ENCODE measurements at regions not wholly inside any gene's neighbourhood (a gene's known extent, or its start where the extent isn't known, plus 50 kb on each side); places are given as distances from the start of the nearest gene placed in this dataset.

GRCh38 chr9:75699625-75700251 is 190.7 kb upstream of the PCSK5 start:
- Histone ChIP-seq H2BK120ac (ENCODE audit: low read depth, low read length) (no peak overlapping the region), H3K18ac (ENCODE audit: low read length) (no peak overlapping the region), H3K9ac (ENCODE audit: low read length) (no peak overlapping the region), H4K5ac (ENCODE audit: low read length) (no peak overlapping the region), H3K4me1 (ENCODE audit: control insufficient read depth, low read depth, low read length) (no peaks in the 10 kb centered on the region), H3K23ac (ENCODE audit: low read length) (no peak overlapping the region), H3K27ac (ENCODE audit: low read depth, low read length) (no peak overlapping the region), H3K4ac (ENCODE audit: low read depth, low read length) (no peak overlapping the region), H3K4me2 (ENCODE audit: low read length) (no peak overlapping the region), H3K79me2 (ENCODE audit: control insufficient read depth, insufficient read depth, low read length) (no peaks in the 10 kb centered on the region), H3K79me1 (ENCODE audit: low read length) (no peaks in the 10 kb centered on the region), H3K36me3 (ENCODE audit: control insufficient read depth, insufficient read depth, low read length) (no peaks in the 10 kb centered on the region), H3K4me3 (ENCODE audit: low read length) (no peak overlapping the region), H2BK5ac (ENCODE audit: low read length) (no peak overlapping the region), H2BK15ac (replicated peaks; ENCODE audit: low read depth) (no peak overlapping the region), H4K8ac (ENCODE audit: low read depth, low read length) (no peak overlapping the region), H2AK5ac (ENCODE audit: low read length) (no peak overlapping the region), H3K56ac (ENCODE audit: low read length) (no peak overlapping the region), H3K27me3 (ENCODE audit: insufficient read depth, low read length, poor library complexity) (no peaks in the 10 kb centered on the region)
- no CpG with 5 or more reads among the region's 1 CpG for WGBS (ENCODE audit: extremely low coverage, insufficient coverage, low lambda C conversion rate)
- DNase-seq = no peak

GRCh38 chr9:75700252-75700640 is 190.2 kb upstream of the PCSK5 start:
- no peak overlapping the region for H2BK15ac ChIP-seq (replicated peaks; ENCODE audit: low read depth)
- H2AK5ac ChIP-seq (ENCODE audit: low read length) = no peak overlapping the region
- H4K5ac ChIP-seq (ENCODE audit: low read length) = no peak overlapping the region
- no peaks in the 10 kb centered on the region for H3K79me2 ChIP-seq (ENCODE audit: control insufficient read depth, insufficient read depth, low read length)
- no peak overlapping the region for H3K4ac ChIP-seq (ENCODE audit: low read depth, low read length)
- H3K36me3 ChIP-seq (ENCODE audit: control insufficient read depth, insufficient read depth, low read length) = no peaks in the 10 kb centered on the region
- H4K8ac ChIP-seq (ENCODE audit: low read depth, low read length) = no peak overlapping the region
- no peak overlapping the region for H2BK5ac ChIP-seq (ENCODE audit: low read length)
- H3K18ac ChIP-seq (ENCODE audit: low read length) = no peak overlapping the region
- no peak overlapping the region for H3K56ac ChIP-seq (ENCODE audit: low read length)
- no peak overlapping the region for H3K9ac ChIP-seq (ENCODE audit: low read length)
- no peaks in the 10 kb centered on the region for H3K4me1 ChIP-seq (ENCODE audit: control insufficient read depth, low read depth, low read length)
- H3K23ac ChIP-seq (ENCODE audit: low read length) = no peak overlapping the region
- no peaks in the 10 kb centered on the region for H3K27me3 ChIP-seq (ENCODE audit: insufficient read depth, low read length, poor library complexity)
- no peak overlapping the region for H3K27ac ChIP-seq (ENCODE audit: low read depth, low read length)
- H3K4me2 ChIP-seq (ENCODE audit: low read length) = no peak overlapping the region
- DNase-seq = no peak
- H2BK120ac ChIP-seq (ENCODE audit: low read depth, low read length) = no peak overlapping the region
- no CpG with 5 or more reads among the region's 1 CpG for WGBS (ENCODE audit: extremely low coverage, insufficient coverage, low lambda C conversion rate)
- no peaks in the 10 kb centered on the region for H3K79me1 ChIP-seq (ENCODE audit: low read length)
- no peak overlapping the region for H3K4me3 ChIP-seq (ENCODE audit: low read length)

GRCh38 chr9:75707191-75707590 is 183.3 kb upstream of the PCSK5 start:
- no peak overlapping the region for H3K27ac ChIP-seq (ENCODE audit: low read depth, low read length)
- no peak overlapping the region for H2BK15ac ChIP-seq (replicated peaks; ENCODE audit: low read depth)
- H3K36me3 ChIP-seq (ENCODE audit: control insufficient read depth, insufficient read depth, low read length) = no peaks in the 10 kb centered on the region
- H2BK5ac ChIP-seq (ENCODE audit: low read length) = no peak overlapping the region
- no peak overlapping the region for H4K5ac ChIP-seq (ENCODE audit: low read length)
- no peak overlapping the region for H2AK5ac ChIP-seq (ENCODE audit: low read length)
- no peak overlapping the region for H3K9ac ChIP-seq (ENCODE audit: low read length)
- no peak overlapping the region for H2BK120ac ChIP-seq (ENCODE audit: low read depth, low read length)
- H3K23ac ChIP-seq (ENCODE audit: low read length) = no peak overlapping the region
- DNase-seq = no peak
- H3K79me2 ChIP-seq (ENCODE audit: control insufficient read depth, insufficient read depth, low read length) = no peaks in the 10 kb centered on the region
- H3K4me1 ChIP-seq (ENCODE audit: control insufficient read depth, low read depth, low read length) = no peaks in the 10 kb centered on the region
- no CpG with 5 or more reads among the region's 2 CpGs for WGBS (ENCODE audit: extremely low coverage, insufficient coverage, low lambda C conversion rate)
- H3K56ac ChIP-seq (ENCODE audit: low read length) = no peak overlapping the region
- no peaks in the 10 kb centered on the region for H3K79me1 ChIP-seq (ENCODE audit: low read length)
- H4K8ac ChIP-seq (ENCODE audit: low read depth, low read length) = no peak overlapping the region
- no peak overlapping the region for H3K18ac ChIP-seq (ENCODE audit: low read length)
- H3K4me2 ChIP-seq (ENCODE audit: low read length) = no peak overlapping the region
- H3K4ac ChIP-seq (ENCODE audit: low read depth, low read length) = no peak overlapping the region
- no peaks in the 10 kb centered on the region for H3K27me3 ChIP-seq (ENCODE audit: insufficient read depth, low read length, poor library complexity)
- no peak overlapping the region for H3K4me3 ChIP-seq (ENCODE audit: low read length)

- no peaks in the 10 kb centered on the region for H3K79me2 ChIP-seq (ENCODE audit: control insufficient read depth, insufficient read depth, low read length)
Observed at GRCh38 chr9:75709698-75710097, 180.8 kb upstream of the PCSK5 start.

GRCh38 chr9:75712700-75713099 is 177.8 kb upstream of the PCSK5 start:
- H3K27me3 ChIP-seq (ENCODE audit: insufficient read depth, low read length, poor library complexity) = no peaks in the 10 kb centered on the region
- no peaks in the 10 kb centered on the region for H3K36me3 ChIP-seq (ENCODE audit: control insufficient read depth, insufficient read depth, low read length)
- no peak overlapping the region for H3K56ac ChIP-seq (ENCODE audit: low read length)
- H3K4me2 ChIP-seq (ENCODE audit: low read length) = no peak overlapping the region
- H3K4ac ChIP-seq (ENCODE audit: low read depth, low read length) = no peak overlapping the region
- H2BK5ac ChIP-seq (ENCODE audit: low read length) = no peak overlapping the region
- no peak overlapping the region for H3K9ac ChIP-seq (ENCODE audit: low read length)
- no peak overlapping the region for H2AK5ac ChIP-seq (ENCODE audit: low read length)
- H4K8ac ChIP-seq (ENCODE audit: low read depth, low read length) = no peak overlapping the region
- no peaks in the 10 kb centered on the region for H3K79me2 ChIP-seq (ENCODE audit: control insufficient read depth, insufficient read depth, low read length)
- no peak overlapping the region for H3K18ac ChIP-seq (ENCODE audit: low read length)
- H3K4me1 ChIP-seq (ENCODE audit: control insufficient read depth, low read depth, low read length) = no peaks in the 10 kb centered on the region
- DNase-seq = no peak
- H3K27ac ChIP-seq (ENCODE audit: low read depth, low read length) = no peak overlapping the region
- no peaks in the 10 kb centered on the region for H3K79me1 ChIP-seq (ENCODE audit: low read length)
- no peak overlapping the region for H3K23ac ChIP-seq (ENCODE audit: low read length)
- H3K4me3 ChIP-seq (ENCODE audit: low read length) = no peak overlapping the region
- no peak overlapping the region for H2BK15ac ChIP-seq (replicated peaks; ENCODE audit: low read depth)
- no peak overlapping the region for H2BK120ac ChIP-seq (ENCODE audit: low read depth, low read length)
- H4K5ac ChIP-seq (ENCODE audit: low read length) = no peak overlapping the region

More at GRCh38 chr9:75709698-75710097, 180.8 kb upstream of the PCSK5 start:
- H3K4ac ChIP-seq (ENCODE audit: low read depth, low read length) = no peak overlapping the region
- no peak overlapping the region for H4K8ac ChIP-seq (ENCODE audit: low read depth, low read length)
- H3K23ac ChIP-seq (ENCODE audit: low read length) = no peak overlapping the region
- H3K4me1 ChIP-seq (ENCODE audit: control insufficient read depth, low read depth, low read length) = no peaks in the 10 kb centered on the region
- H3K56ac ChIP-seq (ENCODE audit: low read length) = no peak overlapping the region
- no peak overlapping the region for H2BK5ac ChIP-seq (ENCODE audit: low read length)
- no peak overlapping the region for H3K4me2 ChIP-seq (ENCODE audit: low read length)
- no peak overlapping the region for H2BK120ac ChIP-seq (ENCODE audit: low read depth, low read length)
- H3K18ac ChIP-seq (ENCODE audit: low read length) = no peak overlapping the region
- H3K27me3 ChIP-seq (ENCODE audit: insufficient read depth, low read length, poor library complexity) = no peaks in the 10 kb centered on the region
- no peak overlapping the region for H3K27ac ChIP-seq (ENCODE audit: low read depth, low read length)
- H2AK5ac ChIP-seq (ENCODE audit: low read length) = no peak overlapping the region
- no peak overlapping the region for H2BK15ac ChIP-seq (replicated peaks; ENCODE audit: low read depth)
- H3K9ac ChIP-seq (ENCODE audit: low read length) = no peak overlapping the region
- WGBS (ENCODE audit: extremely low coverage, insufficient coverage, low lambda C conversion rate) = no CpG with 5 or more reads among the region's 2 CpGs
- DNase-seq = no peak
- no peaks in the 10 kb centered on the region for H3K36me3 ChIP-seq (ENCODE audit: control insufficient read depth, insufficient read depth, low read length)
- no peaks in the 10 kb centered on the region for H3K79me1 ChIP-seq (ENCODE audit: low read length)
- H4K5ac ChIP-seq (ENCODE audit: low read length) = no peak overlapping the region
- H3K4me3 ChIP-seq (ENCODE audit: low read length) = no peak overlapping the region

- no peak overlapping the region for H3K23ac ChIP-seq (ENCODE audit: low read length)
- H2AK5ac ChIP-seq (ENCODE audit: low read length) = no peak overlapping the region
- no peak overlapping the region for H3K4me2 ChIP-seq (ENCODE audit: low read length)
- H2BK120ac ChIP-seq (ENCODE audit: low read depth, low read length) = no peak overlapping the region
- H3K18ac ChIP-seq (ENCODE audit: low read length) = no peak overlapping the region
- no peaks in the 10 kb centered on the region for H3K4me1 ChIP-seq (ENCODE audit: control insufficient read depth, low read depth, low read length)
- H3K4ac ChIP-seq (ENCODE audit: low read depth, low read length) = no peak overlapping the region
- H3K9ac ChIP-seq (ENCODE audit: low read length) = no peak overlapping the region
- no CpG with 5 or more reads among the region's 4 CpGs for WGBS (ENCODE audit: extremely low coverage, insufficient coverage, low lambda C conversion rate)
- H3K27ac ChIP-seq (ENCODE audit: low read depth, low read length) = no peak overlapping the region
- no peak overlapping the region for H3K4me3 ChIP-seq (ENCODE audit: low read length)
- H2BK15ac ChIP-seq (replicated peaks; ENCODE audit: low read depth) = no peak overlapping the region
- H2BK5ac ChIP-seq (ENCODE audit: low read length) = no peak overlapping the region
- H4K5ac ChIP-seq (ENCODE audit: low read length) = no peak overlapping the region
- H3K36me3 ChIP-seq (ENCODE audit: control insufficient read depth, insufficient read depth, low read length) = no peaks in the 10 kb centered on the region
- H3K27me3 ChIP-seq (ENCODE audit: insufficient read depth, low read length, poor library complexity) = no peaks in the 10 kb centered on the region
- no peaks in the 10 kb centered on the region for H3K79me1 ChIP-seq (ENCODE audit: low read length)
- no peak overlapping the region for H4K8ac ChIP-seq (ENCODE audit: low read depth, low read length)
- DNase-seq = no peak
- H3K79me2 ChIP-seq (ENCODE audit: control insufficient read depth, insufficient read depth, low read length) = no peaks in the 10 kb centered on the region
- no peak overlapping the region for H3K56ac ChIP-seq (ENCODE audit: low read length)
Observed at GRCh38 chr9:75713335-75713734, 177.1 kb upstream of the PCSK5 start.
